CD14-positive monocyte (primary cell): ENCODE measurements at regions not wholly inside any gene's neighbourhood (a gene's known extent, or its start where the extent isn't known, plus 50 kb on each side); places are given as distances from the start of the nearest gene placed in this dataset.

Source experiments
- DNase-seq, 3 donors: peaks; one replicate each; pipeline ENCODE4 v3.0.0-alpha.2; 2011 to 2022
- H2AFZ ChIP-seq: 2 replicates; pipeline ENCODE4 v1.6.0; 2012; ENCODE audit warnings: mild to moderate bottlenecking, low read depth, low read length, inconsistent platforms; ENCODE audit not compliant: insufficient read depth, poor library complexity, severe bottlenecking
- H3K27ac ChIP-seq, 2 donors: 1 replicate in 1 of 2; 2 replicates in 1 of 2; pipeline ENCODE4 v1.5.1; 2012 to 2013; ENCODE audit warnings: low read length in 2 of 2, control low read depth in 1 of 2, inconsistent platforms in 1 of 2, low read depth in 1 of 2, mild to moderate bottlenecking in 1 of 2
- H3K27me3 ChIP-seq, 2 donors: one replicate each; pipeline versions ENCODE4 v1.6.0 to v1.6.1; 2011 to 2013; ENCODE audit warnings: low read length in 2 of 2; ENCODE audit not compliant: control insufficient read depth in 2 of 2, insufficient read depth in 2 of 2
- H3K36me3 ChIP-seq, 2 donors: replicated peaks in 1 of 2; 1 replicate in 1 of 2; 2 replicates in 1 of 2; pipeline versions ENCODE4 v1.5.1 to v1.6.1; 2012 to 2013; ENCODE audit warnings: low read length in 2 of 2, control low read depth in 1 of 2, inconsistent platforms in 1 of 2, mild to moderate bottlenecking in 1 of 2; ENCODE audit not compliant: insufficient read depth in 2 of 2, control insufficient read depth in 1 of 2
- H3K4me1 ChIP-seq, 2 donors: 1 replicate in 1 of 2; 2 replicates in 1 of 2; pipeline versions ENCODE4 v1.5.1 to v1.6.1; 2012 to 2013; ENCODE audit warnings: low read length in 2 of 2, control low read depth in 1 of 2, inconsistent platforms in 1 of 2, mild to moderate bottlenecking in 1 of 2, moderate library complexity in 1 of 2; ENCODE audit not compliant: insufficient read depth in 2 of 2, control insufficient read depth in 1 of 2
- H3K4me2 ChIP-seq: replicated peaks from 2 replicates; pipeline ENCODE3; 2012; ENCODE audit warnings: low read length, moderate library complexity, mild to moderate bottlenecking; ENCODE audit not compliant: poor library complexity, severe bottlenecking; ENCODE audit errors: extremely low read depth
- H3K4me3 ChIP-seq, 3 experiments: fragments of 200-600 bp in 1 of 3; sonication (generic) in 1 of 3; replicated peaks in 1 of 3; 1 replicate in 2 of 3; 2 replicates in 1 of 3; pipeline ENCODE4 v1.5.1; 2011 to 2013; ENCODE audit warnings: low read length in 3 of 3, mild to moderate bottlenecking in 3 of 3, control low read depth in 2 of 3, low read depth in 2 of 3, inconsistent platforms in 1 of 3, moderate library complexity in 1 of 3
- H3K79me2 ChIP-seq: 2 replicates; pipeline ENCODE4 v1.6.0; 2012; ENCODE audit warnings: mild to moderate bottlenecking, control low read depth, inconsistent platforms, low read length, moderate library complexity; ENCODE audit not compliant: insufficient read depth
- H3K9ac ChIP-seq: 2 replicates; pipeline ENCODE4 v1.6.0; 2017; ENCODE audit warnings: low read length, mild to moderate bottlenecking; ENCODE audit not compliant: insufficient read depth, poor library complexity, severe bottlenecking
- H3K9me3 ChIP-seq, 2 donors: replicated peaks in 1 of 2; 1 replicate in 1 of 2; 2 replicates in 1 of 2; pipeline versions ENCODE4 v1.5.1 to v1.6.1; 2012 to 2013; ENCODE audit warnings: low read length in 2 of 2, control low read depth in 1 of 2; ENCODE audit not compliant: control insufficient read depth in 1 of 2, insufficient read depth in 1 of 2
- H4K20me1 ChIP-seq: 2 replicates; pipeline ENCODE4 v1.6.0; 2012; ENCODE audit warnings: mild to moderate bottlenecking, low read length, control low read depth, moderate library complexity; ENCODE audit not compliant: insufficient read depth
- H3K27ac Mint-ChIP-seq, 7 donors: one replicate each; pipeline ENCODE4 v1.8.0; 2020; ENCODE audit warnings: mild to moderate bottlenecking in 7 of 7, mixed read lengths in 7 of 7, moderate library complexity in 6 of 7, inconsistent platforms in 2 of 7
- H3K27me3 Mint-ChIP-seq, 3 donors: one replicate each; pipeline ENCODE4 v1.8.0; 2021 to 2022; ENCODE audit warnings: low read depth in 3 of 3, mild to moderate bottlenecking in 3 of 3, mixed read lengths in 3 of 3, moderate library complexity in 3 of 3, inconsistent platforms in 1 of 3
- H3K36me3 Mint-ChIP-seq, 2 donors: one replicate each; pipeline ENCODE4 v1.8.0; 2020; ENCODE audit warnings: mixed read lengths in 2 of 2, inconsistent platforms in 1 of 2, mild to moderate bottlenecking in 1 of 2
- H3K4me1 Mint-ChIP-seq: one replicate; pipeline ENCODE4 v1.8.0; 2020; ENCODE audit warnings: mild to moderate bottlenecking, mixed read lengths
- H3K4me3 Mint-ChIP-seq, 2 donors: one replicate each; pipeline ENCODE4 v1.8.0; 2020; ENCODE audit warnings: mild to moderate bottlenecking in 2 of 2, mixed read lengths in 2 of 2, moderate library complexity in 1 of 2
- H3K9me3 Mint-ChIP-seq, 7 donors: one replicate each; pipeline ENCODE4 v1.8.0; 2020 to 2022; ENCODE audit warnings: mixed read lengths in 7 of 7, mild to moderate bottlenecking in 6 of 7, moderate library complexity in 6 of 7, inconsistent platforms in 2 of 7
- WGBS: methylation state at CpG from one replicate; pipeline ENCODE4 v1.1.5; 2013; ENCODE audit warnings: missing lambda C conversion rate; ENCODE audit not compliant: insufficient coverage; 5-methylcytosine and 5-hydroxymethylcytosine counted together
- intact Hi-C, 2 donors: fragments of 100-400 bp; cut with micrococcal nuclease; formaldehyde crosslinking; loops; one replicate each; pipeline versions ENCODE4 v1.15.0 to v1.15.1; 2023
- TF ChIP-seq, protein P1 (sequence below): fragments of 200-600 bp; IDR thresholded peaks from one replicate; pipeline ENCODE4 v1.8.0; 2022; ENCODE audit warnings: antibody characterized with exemption, mild to moderate bottlenecking

DNA sequence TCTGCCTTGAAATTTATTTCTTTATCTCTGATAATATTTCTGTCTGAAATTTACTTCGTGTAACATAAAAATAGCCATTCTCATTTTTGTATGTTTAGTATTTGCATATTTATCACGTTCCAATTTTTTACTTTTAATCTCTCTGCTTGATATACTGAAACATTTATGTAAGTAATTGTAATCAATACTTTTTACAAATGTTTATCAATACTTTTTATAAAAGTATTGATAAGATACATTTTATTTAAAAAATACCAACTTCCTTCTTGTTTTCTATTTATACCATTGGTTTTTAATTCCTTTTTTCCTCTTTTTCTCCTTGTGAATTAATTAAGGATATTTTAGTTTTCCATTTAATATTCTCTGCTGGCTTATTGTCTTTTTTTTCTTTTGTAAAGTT lies 60.3 kb upstream of the TBL1XR1 start:
- Histone ChIP-seq H2AFZ (no peak overlapping the region), H3K36me3 (no peaks in the 10 kb centered on the region), H3K4me1 (peaks cover 3% of the 10 kb centered on the region in 2 donors), H4K20me1 (no peaks in the 10 kb centered on the region), H3K27ac (no peak overlapping the region), H3K27me3 (no peaks in the 10 kb centered on the region), H3K9me3 (no peaks in the 10 kb centered on the region), H3K4me2 (no peak overlapping the region), H3K79me2 (no peaks in the 10 kb centered on the region), H3K9ac (no peak overlapping the region), H3K4me3 (no peak overlapping the region)
- DNase-seq, result no peak
- Mint-ChIP-seq H3K4me1 (peaks cover 9% of the 10 kb centered on the region), H3K9me3 (peaks cover 0 to 2% (median 0%) of the 10 kb centered on the region in 7 donors), H3K36me3 (peaks cover 0 to 2% of the 10 kb centered on the region in 2 donors), H3K27ac (no peak overlapping the region), H3K27me3 (peaks cover 0 to 2% (median 0%) of the 10 kb centered on the region in 3 donors), H3K4me3 (no peak overlapping the region)
- intact Hi-C loops, result loop anchor here in 1 of 2 donors (10.0 kb wide), 1 partner anchor 63 kb away; the partner anchor contains the start of gene TBL1XR1
- TF ChIP-seq, protein P1, sequence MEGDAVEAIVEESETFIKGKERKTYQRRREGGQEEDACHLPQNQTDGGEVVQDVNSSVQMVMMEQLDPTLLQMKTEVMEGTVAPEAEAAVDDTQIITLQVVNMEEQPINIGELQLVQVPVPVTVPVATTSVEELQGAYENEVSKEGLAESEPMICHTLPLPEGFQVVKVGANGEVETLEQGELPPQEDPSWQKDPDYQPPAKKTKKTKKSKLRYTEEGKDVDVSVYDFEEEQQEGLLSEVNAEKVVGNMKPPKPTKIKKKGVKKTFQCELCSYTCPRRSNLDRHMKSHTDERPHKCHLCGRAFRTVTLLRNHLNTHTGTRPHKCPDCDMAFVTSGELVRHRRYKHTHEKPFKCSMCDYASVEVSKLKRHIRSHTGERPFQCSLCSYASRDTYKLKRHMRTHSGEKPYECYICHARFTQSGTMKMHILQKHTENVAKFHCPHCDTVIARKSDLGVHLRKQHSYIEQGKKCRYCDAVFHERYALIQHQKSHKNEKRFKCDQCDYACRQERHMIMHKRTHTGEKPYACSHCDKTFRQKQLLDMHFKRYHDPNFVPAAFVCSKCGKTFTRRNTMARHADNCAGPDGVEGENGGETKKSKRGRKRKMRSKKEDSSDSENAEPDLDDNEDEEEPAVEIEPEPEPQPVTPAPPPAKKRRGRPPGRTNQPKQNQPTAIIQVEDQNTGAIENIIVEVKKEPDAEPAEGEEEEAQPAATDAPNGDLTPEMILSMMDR, result no peak
- WGBS, result no CpG with 5 or more reads among the region's 2 CpGs

DNA sequence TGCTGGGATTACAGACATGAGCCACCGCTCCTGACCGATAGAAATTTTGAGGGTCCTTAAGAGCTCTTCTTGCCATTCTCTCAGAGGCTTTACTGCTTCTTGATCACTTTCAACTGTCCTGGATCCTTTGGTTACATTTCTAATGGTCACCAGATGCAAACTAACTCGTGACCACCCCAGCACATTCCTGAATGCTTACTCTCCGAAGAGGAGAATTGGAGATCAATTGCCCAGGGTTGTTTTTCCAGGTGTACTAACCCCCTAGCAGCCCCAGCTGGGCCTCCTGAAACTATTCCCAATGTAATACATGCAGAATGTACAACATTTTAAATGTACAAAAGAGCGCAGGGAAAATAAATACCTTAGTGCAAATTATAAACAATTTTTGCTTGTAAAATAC lies 65.1 kb upstream of the TBL1XR1 start:
- H3K36me3 Mint-ChIP-seq, result peaks cover 0 to 2% of the 10 kb centered on the region in 2 donors
- DNase-seq, result no peak
- 94% methylated on average over 4 of the region's 5 CpGs for WGBS
- peak overlapping the region in 1 of 2 donors; percentile 16 for H3K4me3 Mint-ChIP-seq
- peaks cover 0 to 5% (median 0%) of the 10 kb centered on the region in 7 donors for H3K9me3 Mint-ChIP-seq
- no peak overlapping the region for H3K4me3 ChIP-seq
- H3K36me3 ChIP-seq, result no peaks in the 10 kb centered on the region
- H3K4me2 ChIP-seq, result no peak overlapping the region
- peaks cover 13 to 19% of the 10 kb centered on the region in 2 donors for H3K4me1 ChIP-seq
- H3K27ac Mint-ChIP-seq, result peak overlapping the region in 3 of 7 donors; percentile 2 to 24 (median 18)
- H3K27me3 ChIP-seq, result no peaks in the 10 kb centered on the region
- TF ChIP-seq, protein P1, result no peak
- no peaks in the 10 kb centered on the region for H4K20me1 ChIP-seq
- H3K79me2 ChIP-seq, result no peaks in the 10 kb centered on the region
- H3K9me3 ChIP-seq, result no peaks in the 10 kb centered on the region
- intact Hi-C loops, result no loop called here
- H2AFZ ChIP-seq, result no peak overlapping the region
- no peak overlapping the region for H3K27ac ChIP-seq
- H3K9ac ChIP-seq, result no peak overlapping the region
- peaks cover 20% of the 10 kb centered on the region for H3K4me1 Mint-ChIP-seq
- H3K27me3 Mint-ChIP-seq, result peaks cover 0 to 2% (median 0%) of the 10 kb centered on the region in 3 donors
